GM18508 (cell line): ENCODE measurements at regions not wholly inside any gene's neighbourhood (a gene's known extent, or its start where the extent isn't known, plus 50 kb on each side); places are given as distances from the start of the nearest gene placed in this dataset.

ENCODE experiments used
- ATAC-seq: cut with Tn5 transposase; IDR thresholded peaks from one replicate; pipeline ENCODE4 v1.9.1; 2021; ENCODE audit warnings: moderate number of reproducible peaks; ENCODE audit not compliant: insufficient read depth, unreplicated experiment

GRCh38 chr1:29824025-29824424, 587.7 kb downstream of the PTPRU start:
- no peak for ATAC-seq

GRCh38 chr1:29823561-29823960, 587.2 kb downstream of the PTPRU start:
- ATAC-seq: no peak

GRCh38 chr1:29821605-29822004, 585.3 kb downstream of the PTPRU start:
- ATAC-seq: no peak

GRCh38 chr1:29820401-29820800, 584.1 kb downstream of the PTPRU start:
- no peak for ATAC-seq

GRCh38 chr1:29812408-29813135, 576.2 kb downstream of the PTPRU start:
- ATAC-seq: no peak

GRCh38 chr1:29811727-29812407, 575.5 kb downstream of the PTPRU start:
- no peak for ATAC-seq

- ATAC-seq: no peak
Observed at GRCh38 chr1:29811247-29811646, 574.9 kb downstream of the PTPRU start.

GRCh38 chr1:29810121-29811120, 574.1 kb downstream of the PTPRU start:
- no peak for ATAC-seq

GRCh38 chr1:29809446-29810120, 573.3 kb downstream of the PTPRU start:
- ATAC-seq: no peak

- ATAC-seq: no peak
Observed at GRCh38 chr1:29808141-29808995, 572.0 kb downstream of the PTPRU start.

GRCh38 chr1:29807689-29808088, 571.4 kb downstream of the PTPRU start:
- no peak for ATAC-seq

- ATAC-seq: no peak
Observed at GRCh38 chr1:29806646-29807319, 570.5 kb downstream of the PTPRU start.

- no peak for ATAC-seq
Observed at GRCh38 chr1:29805896-29806160, 569.5 kb downstream of the PTPRU start.

GRCh38 chr1:29805122-29805895, 569.0 kb downstream of the PTPRU start:
- no peak for ATAC-seq

- no peak for ATAC-seq
Observed at GRCh38 chr1:29804181-29804899, 568.0 kb downstream of the PTPRU start.

GRCh38 chr1:29803486-29803885, 567.2 kb downstream of the PTPRU start:
- no peak for ATAC-seq

GRCh38 chr1:29802181-29803068, 566.1 kb downstream of the PTPRU start:
- ATAC-seq: no peak
